Activated naive CD4-positive, alpha-beta T cell treated with anti-CD3 and anti-CD28 coated beads for 36 hours (primary cell): ENCODE measurements at regions not wholly inside any gene's neighbourhood (a gene's known extent, or its start where the extent isn't known, plus 50 kb on each side); places are given as distances from the start of the nearest gene placed in this dataset.

Experiments used
- CTCF ChIA-PET: fragments of 350-600 bp; sonication (Branson Sonifier 250); formaldehyde crosslinking; loops from one replicate; lab custom pipeline; 2021; ENCODE audit warnings: antibody characterized with exemption; lab: Charles Lee
- DNase-seq: peaks from one replicate; pipeline ENCODE4 v3.0.0-alpha.2; 2020
- H3K27ac Mint-ChIP-seq: one replicate; pipeline ENCODE4 v1.8.0; 2021; ENCODE audit warnings: mild to moderate bottlenecking, mixed read lengths
- H3K27me3 Mint-ChIP-seq: one replicate; pipeline ENCODE4 v1.8.0; 2021; ENCODE audit warnings: low read depth, mixed read lengths
- H3K36me3 Mint-ChIP-seq: one replicate; pipeline ENCODE4 v1.8.0; 2021; ENCODE audit warnings: low read depth, mixed read lengths
- H3K4me1 Mint-ChIP-seq: one replicate; pipeline ENCODE4 v1.8.0; 2021; ENCODE audit warnings: low read depth, mixed read lengths
- H3K4me3 Mint-ChIP-seq: one replicate; pipeline ENCODE4 v1.8.0; 2021; ENCODE audit warnings: mild to moderate bottlenecking, moderate library complexity, mixed read lengths
- H3K9me3 Mint-ChIP-seq: one replicate; pipeline ENCODE4 v1.8.0; 2021; ENCODE audit warnings: mixed read lengths
- intact Hi-C: fragments of 100-400 bp; cut with micrococcal nuclease; formaldehyde crosslinking; loops from one replicate; pipeline ENCODE4 v1.15.1; 2023

DNA sequence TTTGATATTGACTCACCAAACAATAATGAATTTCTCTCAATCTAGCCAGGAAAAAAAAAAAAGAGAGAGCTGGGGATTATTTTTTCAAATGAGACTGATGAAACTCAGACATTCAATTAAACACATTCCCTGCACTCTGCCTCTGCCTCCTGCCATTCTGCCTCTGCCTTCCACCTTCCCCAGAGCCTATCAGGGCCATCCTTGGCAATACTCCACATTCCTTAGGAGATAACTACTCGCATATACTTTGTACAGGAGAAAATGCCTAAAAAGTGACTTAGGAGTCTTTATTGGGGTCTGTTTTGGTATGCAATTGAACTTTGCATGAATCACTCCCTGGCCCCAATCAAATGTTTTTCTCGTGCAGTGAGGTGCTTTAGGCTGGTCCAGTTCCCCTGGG is 246.6 kb upstream of the PLET1 start:
- Mint-ChIP-seq H3K9me3 (no peaks in the 10 kb centered on the region), H3K27me3 (peaks cover 3% of the 10 kb centered on the region), H3K27ac (no peak overlapping the region), H3K4me1 (no peaks in the 10 kb centered on the region), H3K4me3 (no peak overlapping the region), H3K36me3 (no peaks in the 10 kb centered on the region)
- CTCF ChIA-PET, result no interaction called here
- DNase-seq, result no peak
- intact Hi-C loops, result no loop called here

DNA sequence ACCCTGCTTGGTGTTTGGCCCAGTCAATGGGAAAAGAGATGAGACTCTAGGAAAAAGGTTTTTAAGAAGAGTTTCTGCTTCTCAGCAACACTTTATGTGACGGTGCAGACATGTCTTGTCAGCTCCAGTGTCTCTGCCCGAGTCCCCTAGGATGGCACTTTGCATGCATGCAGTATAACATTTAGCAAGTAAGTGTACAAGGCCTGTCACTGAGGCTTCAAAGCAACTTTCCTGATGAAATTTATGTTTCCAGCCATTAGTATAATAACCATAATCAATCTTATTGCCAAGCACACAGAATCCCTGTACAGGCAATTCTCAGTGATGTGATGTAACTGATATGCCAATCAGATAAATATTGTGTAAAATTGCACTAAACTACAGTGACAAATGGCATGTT is 248.1 kb upstream of the PLET1 start:
- no peak overlapping the region for H3K27ac Mint-ChIP-seq
- no peak overlapping the region for H3K4me3 Mint-ChIP-seq
- CTCF ChIA-PET, result no interaction called here
- H3K4me1 Mint-ChIP-seq, result no peaks in the 10 kb centered on the region
- H3K27me3 Mint-ChIP-seq, result peaks cover 7% of the 10 kb centered on the region
- no peaks in the 10 kb centered on the region for H3K9me3 Mint-ChIP-seq
- no peaks in the 10 kb centered on the region for H3K36me3 Mint-ChIP-seq
- intact Hi-C loops, result no loop called here
- no peak for DNase-seq

GRCh38 chr11:112509300-112509699 is 248.6 kb upstream of the PLET1 start:
- no peaks in the 10 kb centered on the region for H3K36me3 Mint-ChIP-seq
- H3K27ac Mint-ChIP-seq, result no peak overlapping the region
- no peak for DNase-seq
- H3K4me3 Mint-ChIP-seq, result no peak overlapping the region
- H3K27me3 Mint-ChIP-seq, result peaks cover 7% of the 10 kb centered on the region
- no peaks in the 10 kb centered on the region for H3K9me3 Mint-ChIP-seq
- CTCF ChIA-PET, result interaction anchor here (0.6 kb wide), 1 partner anchor 314 kb away, joined by 3 read pairs; no protein-coding TSS in a partner anchor
- intact Hi-C loops, result no loop called here
- H3K4me1 Mint-ChIP-seq, result no peaks in the 10 kb centered on the region

GRCh38 chr11:112511271-112511670 is 250.6 kb upstream of the PLET1 start:
- Mint-ChIP-seq H3K27ac (no peak overlapping the region), H3K4me1 (no peaks in the 10 kb centered on the region), H3K4me3 (no peak overlapping the region), H3K27me3 (peaks cover 9% of the 10 kb centered on the region), H3K36me3 (no peaks in the 10 kb centered on the region), H3K9me3 (no peaks in the 10 kb centered on the region)
- no peak for DNase-seq
- intact Hi-C loops, result no loop called here
- CTCF ChIA-PET, result no interaction called here

- DNase-seq, result no peak
- CTCF ChIA-PET, result interaction anchor here (0.9 kb wide), 1 partner anchor 44 kb away, joined by 3 read pairs; no protein-coding TSS in a partner anchor
- Mint-ChIP-seq H3K9me3 (no peaks in the 10 kb centered on the region), H3K36me3 (no peaks in the 10 kb centered on the region), H3K27ac (no peak overlapping the region), H3K4me3 (no peak overlapping the region), H3K4me1 (peaks cover 5% of the 10 kb centered on the region), H3K27me3 (peaks cover 9% of the 10 kb centered on the region)
- intact Hi-C loops, result no loop called here
Observed at GRCh38 chr11:112511911-112512310, 251.3 kb upstream of the PLET1 start.

DNA sequence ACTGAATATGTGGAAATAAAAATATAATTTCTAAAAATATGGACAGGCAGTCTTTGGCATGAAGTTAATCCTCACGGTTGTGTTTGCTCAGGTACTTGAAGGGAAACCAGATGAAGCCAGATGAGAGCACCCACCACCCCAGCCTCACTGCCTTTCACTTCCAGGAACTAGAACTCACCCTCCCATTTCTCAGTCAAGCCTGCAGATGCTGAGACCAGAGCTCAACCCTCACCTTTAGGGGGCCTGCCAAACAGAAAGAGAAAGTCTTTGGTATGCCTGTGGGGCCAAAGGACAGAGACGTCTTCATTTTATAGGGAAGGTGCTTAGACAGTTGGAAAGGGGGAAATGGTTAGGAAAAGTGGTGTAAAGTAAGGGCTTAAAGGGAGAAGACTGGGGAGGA is 252.8 kb upstream of the PLET1 start:
- Mint-ChIP-seq H3K27ac (no peak overlapping the region), H3K27me3 (peaks cover 9% of the 10 kb centered on the region), H3K4me1 (peaks cover 5% of the 10 kb centered on the region), H3K4me3 (no peak overlapping the region), H3K36me3 (no peaks in the 10 kb centered on the region), H3K9me3 (no peaks in the 10 kb centered on the region)
- intact Hi-C loops, result no loop called here
- DNase-seq, result no peak
- CTCF ChIA-PET, result no interaction called here

DNA sequence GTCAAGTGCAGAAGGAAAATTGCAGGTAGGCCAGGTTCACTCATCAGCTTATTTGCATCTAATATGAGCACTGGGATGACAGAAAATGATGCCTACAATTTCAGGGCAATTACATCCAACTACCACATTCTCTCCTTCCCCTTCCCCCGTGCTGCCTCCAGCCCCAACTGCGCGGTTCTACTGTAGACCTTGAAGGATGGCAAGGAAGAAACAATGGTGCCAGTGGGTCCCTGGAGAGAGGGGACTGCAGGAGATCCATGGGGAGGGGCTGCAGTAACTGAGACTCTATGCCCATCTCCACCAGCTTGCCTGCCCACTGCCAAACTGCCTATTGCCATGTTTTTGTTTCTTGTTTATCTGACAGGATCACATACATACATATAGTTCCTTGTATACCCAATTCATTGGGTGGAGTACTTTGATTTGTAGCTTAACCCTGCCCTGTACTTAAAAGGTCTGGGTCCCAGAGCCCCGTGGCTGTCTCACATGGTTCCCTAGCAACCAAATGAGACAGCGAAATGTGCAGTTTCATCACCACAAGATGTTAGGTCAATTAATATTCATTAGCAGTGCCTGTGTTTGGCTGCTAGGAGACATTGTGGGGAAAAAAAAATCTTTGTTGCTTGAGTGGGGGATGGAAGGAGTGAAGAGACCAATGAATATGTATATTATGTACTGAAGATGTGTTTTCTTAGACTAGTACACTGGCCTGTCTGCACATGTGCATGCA is 253.5 kb upstream of the PLET1 start:
- CTCF ChIA-PET, result no interaction called here
- H3K9me3 Mint-ChIP-seq, result no peaks in the 10 kb centered on the region
- H3K4me1 Mint-ChIP-seq, result peaks cover 5% of the 10 kb centered on the region
- H3K27ac Mint-ChIP-seq, result no peak overlapping the region
- no peaks in the 10 kb centered on the region for H3K36me3 Mint-ChIP-seq
- DNase-seq, result no peak
- H3K4me3 Mint-ChIP-seq, result no peak overlapping the region
- intact Hi-C loops, result no loop called here
- H3K27me3 Mint-ChIP-seq, result peaks cover 9% of the 10 kb centered on the region

DNA sequence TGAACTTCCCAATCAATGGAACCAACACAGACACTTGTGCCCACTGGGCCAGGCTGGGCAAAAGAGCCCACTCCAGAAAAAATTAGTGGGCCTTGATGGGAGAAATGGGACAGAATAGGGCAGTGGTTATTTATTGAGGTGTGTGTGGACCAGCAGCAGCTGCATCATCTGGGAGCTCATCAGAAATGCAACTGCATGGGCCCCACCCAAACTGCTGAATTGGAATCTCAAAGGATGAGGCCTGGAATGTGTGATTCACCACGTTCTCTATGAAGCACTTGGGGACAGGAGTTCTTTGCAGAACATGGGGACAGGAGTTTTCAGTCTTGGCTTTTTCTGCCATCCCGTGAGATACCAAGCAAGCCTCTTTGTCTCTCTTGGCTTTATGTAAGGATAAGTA is 255.6 kb upstream of the PLET1 start:
- intact Hi-C loops, result no loop called here
- no peaks in the 10 kb centered on the region for H3K36me3 Mint-ChIP-seq
- H3K27me3 Mint-ChIP-seq, result peaks cover 6% of the 10 kb centered on the region
- no peak overlapping the region for H3K4me3 Mint-ChIP-seq
- no peak overlapping the region for H3K27ac Mint-ChIP-seq
- H3K9me3 Mint-ChIP-seq, result no peaks in the 10 kb centered on the region
- no peak for DNase-seq
- peaks cover 5% of the 10 kb centered on the region for H3K4me1 Mint-ChIP-seq
- CTCF ChIA-PET, result no interaction called here

GRCh38 chr11:112516755-112517154 is 256.1 kb upstream of the PLET1 start:
- CTCF ChIA-PET, result no interaction called here
- no peaks in the 10 kb centered on the region for H3K36me3 Mint-ChIP-seq
- H3K27me3 Mint-ChIP-seq, result peaks cover 6% of the 10 kb centered on the region
- H3K4me3 Mint-ChIP-seq, result no peak overlapping the region
- intact Hi-C loops, result no loop called here
- DNase-seq, result no peak
- no peaks in the 10 kb centered on the region for H3K9me3 Mint-ChIP-seq
- H3K27ac Mint-ChIP-seq, result no peak overlapping the region
- peaks cover 5% of the 10 kb centered on the region for H3K4me1 Mint-ChIP-seq

GRCh38 chr11:112518371-112518770 is 257.7 kb upstream of the PLET1 start:
- H3K27ac Mint-ChIP-seq, result no peak overlapping the region
- H3K4me1 Mint-ChIP-seq, result peaks cover 5% of the 10 kb centered on the region
- DNase-seq, result no peak
- CTCF ChIA-PET, result no interaction called here
- no peak overlapping the region for H3K4me3 Mint-ChIP-seq
- intact Hi-C loops, result no loop called here
- no peaks in the 10 kb centered on the region for H3K9me3 Mint-ChIP-seq
- peaks cover 2% of the 10 kb centered on the region for H3K27me3 Mint-ChIP-seq
- no peaks in the 10 kb centered on the region for H3K36me3 Mint-ChIP-seq

- Mint-ChIP-seq H3K27me3 (peaks cover 2% of the 10 kb centered on the region), H3K4me1 (peaks cover 5% of the 10 kb centered on the region), H3K36me3 (no peaks in the 10 kb centered on the region), H3K4me3 (no peak overlapping the region), H3K9me3 (no peaks in the 10 kb centered on the region), H3K27ac (no peak overlapping the region)
- DNase-seq, result no peak
- CTCF ChIA-PET, result interaction anchor here (0.5 kb wide), 1 partner anchor 231 kb away, joined by 5 read pairs; no protein-coding TSS in a partner anchor
- intact Hi-C loops, result no loop called here
Observed at GRCh38 chr11:112519751-112520150, 259.1 kb upstream of the PLET1 start.

- Mint-ChIP-seq H3K9me3 (no peaks in the 10 kb centered on the region), H3K4me1 (peaks cover 5% of the 10 kb centered on the region)
Observed at GRCh38 chr11:112520354-112520753, 259.7 kb upstream of the PLET1 start.

GRCh38 chr11:112522536-112522935 is 261.9 kb upstream of the PLET1 start:
- CTCF ChIA-PET, result no interaction called here
- Mint-ChIP-seq H3K36me3 (no peaks in the 10 kb centered on the region), H3K4me3 (no peak overlapping the region), H3K27ac (no peak overlapping the region), H3K27me3 (peaks cover 4% of the 10 kb centered on the region), H3K9me3 (no peaks in the 10 kb centered on the region), H3K4me1 (no peaks in the 10 kb centered on the region)
- no peak for DNase-seq
- intact Hi-C loops, result no loop called here

More at GRCh38 chr11:112520354-112520753, 259.7 kb upstream of the PLET1 start:
- Mint-ChIP-seq H3K36me3 (no peaks in the 10 kb centered on the region), H3K27me3 (peaks cover 2% of the 10 kb centered on the region), H3K4me3 (no peak overlapping the region), H3K27ac (no peak overlapping the region)
- CTCF ChIA-PET, result interaction anchor here (0.5 to 0.6 kb wide), 2 partner anchors 68 to 231 kb away, joined by 4 to 5 read pairs; no protein-coding TSS in a partner anchor
- intact Hi-C loops, result no loop called here
- DNase-seq, result no peak
